ENCODE measurements at regions not wholly inside any gene's neighbourhood (a gene's known extent, or its start where the extent isn't known, plus 50 kb on each side); places are given as distances from the start of the nearest gene placed in this dataset.

DNA sequence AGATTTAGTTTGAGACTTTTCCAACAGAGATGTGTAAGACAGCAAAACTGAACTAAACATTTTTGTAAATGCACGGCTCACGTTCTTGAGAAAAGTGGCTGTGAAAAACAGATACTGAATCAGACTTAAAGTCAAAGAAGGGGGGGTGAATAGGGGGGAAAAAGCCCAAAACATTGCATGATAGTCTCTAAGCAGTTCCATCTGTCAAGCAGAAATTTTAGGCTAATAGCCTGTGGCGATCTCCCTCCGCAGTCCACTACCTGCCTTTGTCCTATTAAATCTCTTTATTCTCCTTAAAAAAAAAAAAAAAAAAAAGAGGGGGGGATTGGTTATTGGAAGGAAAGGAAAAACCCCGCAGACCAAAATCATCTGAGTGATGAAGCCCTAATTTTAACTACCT lies 217.6 kb upstream of the NFIA start:
- Histone ChIP-seq H3K27me3 (ENCODE audit: control insufficient read depth, extremely low read depth, insufficient read depth, low read length) (peaks cover 28% of the 10 kb centered on the region), H3K9ac (ENCODE audit: control insufficient read depth, extremely low read depth, insufficient read depth, low read length) (no peak overlapping the region), H2AFZ (ENCODE audit: control insufficient read depth, low read length) (no peak overlapping the region), H3K4me2 (ENCODE audit: control insufficient read depth, extremely low read depth, insufficient read depth, low read depth, low read length) (no peak overlapping the region), H4K20me1 (ENCODE audit: control insufficient read depth, extremely low read depth, insufficient read depth, low read length) (no peaks in the 10 kb centered on the region), H3K27ac (ENCODE audit: control insufficient read depth, insufficient read depth, low read length) (no peak overlapping the region), H3K4me1 (ENCODE audit: control insufficient read depth, extremely low read depth, insufficient read depth, low read length) (no peaks in the 10 kb centered on the region), H3K4me3 (ENCODE audit: control insufficient read depth in 2 of 3, extremely low read depth in 1 of 3, insufficient read depth in 2 of 3, low read depth in 1 of 3, low read length in 3 of 3) (no peak overlapping the region), H3K36me3 (ENCODE audit: control insufficient read depth in 2 of 2, extremely low read depth in 1 of 2, insufficient read depth in 2 of 2, low read length in 2 of 2) (no peaks in the 10 kb centered on the region), H3K9me1 (ENCODE audit: control insufficient read depth, extremely low read depth, insufficient read depth, low read length) (no peaks in the 10 kb centered on the region), H3K79me2 (ENCODE audit: control insufficient read depth, insufficient read depth, low read length) (no peaks in the 10 kb centered on the region), H3K9me3 (ENCODE audit: control insufficient read depth, low read depth, low read length) (no peaks in the 10 kb centered on the region)
- no peak for DNase-seq (ENCODE audit: low read depth, low spot score)
- no peak for FAIRE-seq
- TF ChIP-seq CTCF (optimal IDR thresholded peaks at IDR 0.05 in 1 of 3, IDR thresholded peaks at IDR 0.05 in 1 of 3, conservative IDR thresholded peaks at IDR 0.05 in 1 of 3; ENCODE audit: extremely low read depth in 1 of 3, insufficient read depth in 2 of 3, low read length in 3 of 3) (no peak), EZH2 (IDR thresholded peaks at IDR 0.05; ENCODE audit: low read length) (no peak)
- dilution Hi-C loops (cut with MboI; ENCODE audit: extremely low pct_ligation_motif_present, low sequenced_read_pairs): no loop called here

DNA sequence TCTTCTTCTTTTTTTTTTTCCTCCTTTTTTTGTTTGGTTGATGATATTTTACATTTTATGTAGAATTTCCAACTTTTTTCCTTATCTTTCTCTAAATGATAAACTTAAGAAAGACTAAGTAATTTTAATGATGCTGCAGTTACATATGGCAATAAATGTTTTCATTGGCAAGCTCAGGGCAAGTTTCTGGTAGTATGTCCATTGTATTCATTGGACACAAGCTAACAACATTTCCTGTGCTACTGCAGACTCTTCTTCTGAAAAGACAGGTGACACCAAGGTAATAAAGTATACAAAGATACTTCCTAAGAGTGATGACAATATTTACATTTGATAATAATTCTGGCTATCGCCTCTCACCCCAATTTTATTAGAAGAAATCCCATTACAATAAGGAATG lies 219.2 kb upstream of the NFIA start:
- Histone ChIP-seq H3K9me3 (ENCODE audit: control insufficient read depth, low read depth, low read length) (no peaks in the 10 kb centered on the region), H3K4me1 (ENCODE audit: control insufficient read depth, extremely low read depth, insufficient read depth, low read length) (no peaks in the 10 kb centered on the region), H3K79me2 (ENCODE audit: control insufficient read depth, insufficient read depth, low read length) (no peaks in the 10 kb centered on the region), H3K9ac (ENCODE audit: control insufficient read depth, extremely low read depth, insufficient read depth, low read length) (no peak overlapping the region), H3K4me3 (ENCODE audit: control insufficient read depth in 2 of 3, extremely low read depth in 1 of 3, insufficient read depth in 2 of 3, low read depth in 1 of 3, low read length in 3 of 3) (no peak overlapping the region), H4K20me1 (ENCODE audit: control insufficient read depth, extremely low read depth, insufficient read depth, low read length) (no peaks in the 10 kb centered on the region), H3K27ac (ENCODE audit: control insufficient read depth, insufficient read depth, low read length) (no peak overlapping the region), H3K27me3 (ENCODE audit: control insufficient read depth, extremely low read depth, insufficient read depth, low read length) (peaks cover 24% of the 10 kb centered on the region), H3K4me2 (ENCODE audit: control insufficient read depth, extremely low read depth, insufficient read depth, low read depth, low read length) (no peak overlapping the region), H3K9me1 (ENCODE audit: control insufficient read depth, extremely low read depth, insufficient read depth, low read length) (no peaks in the 10 kb centered on the region), H3K36me3 (ENCODE audit: control insufficient read depth in 2 of 2, extremely low read depth in 1 of 2, insufficient read depth in 2 of 2, low read length in 2 of 2) (no peaks in the 10 kb centered on the region), H2AFZ (ENCODE audit: control insufficient read depth, low read length) (no peak overlapping the region)
- dilution Hi-C loops (cut with MboI; ENCODE audit: extremely low pct_ligation_motif_present, low sequenced_read_pairs): no loop called here
- DNase-seq (ENCODE audit: low read depth, low spot score): no peak
- TF ChIP-seq CTCF (optimal IDR thresholded peaks at IDR 0.05 in 1 of 3, IDR thresholded peaks at IDR 0.05 in 1 of 3, conservative IDR thresholded peaks at IDR 0.05 in 1 of 3; ENCODE audit: extremely low read depth in 1 of 3, insufficient read depth in 2 of 3, low read length in 3 of 3): no peak
- no peak for TF ChIP-seq EZH2 (IDR thresholded peaks at IDR 0.05; ENCODE audit: low read length)
- FAIRE-seq: no peak

All from keratinocyte (primary cell).